GM12873 (cell line): ENCODE measurements at regions not wholly inside any gene's neighbourhood (a gene's known extent, or its start where the extent isn't known, plus 50 kb on each side); places are given as distances from the start of the nearest gene placed in this dataset.

ENCODE experiments used
- TF ChIP-seq, protein P1 (sequence below): IDR thresholded peaks from 2 replicates; pipeline ENCODE4 v1.5.1; 2012; ENCODE audit warnings: low read depth, mild to moderate bottlenecking, moderate library complexity, low read length, control low read depth; ENCODE audit not compliant: insufficient read depth; ENCODE audit errors: missing control alignments

DNA sequence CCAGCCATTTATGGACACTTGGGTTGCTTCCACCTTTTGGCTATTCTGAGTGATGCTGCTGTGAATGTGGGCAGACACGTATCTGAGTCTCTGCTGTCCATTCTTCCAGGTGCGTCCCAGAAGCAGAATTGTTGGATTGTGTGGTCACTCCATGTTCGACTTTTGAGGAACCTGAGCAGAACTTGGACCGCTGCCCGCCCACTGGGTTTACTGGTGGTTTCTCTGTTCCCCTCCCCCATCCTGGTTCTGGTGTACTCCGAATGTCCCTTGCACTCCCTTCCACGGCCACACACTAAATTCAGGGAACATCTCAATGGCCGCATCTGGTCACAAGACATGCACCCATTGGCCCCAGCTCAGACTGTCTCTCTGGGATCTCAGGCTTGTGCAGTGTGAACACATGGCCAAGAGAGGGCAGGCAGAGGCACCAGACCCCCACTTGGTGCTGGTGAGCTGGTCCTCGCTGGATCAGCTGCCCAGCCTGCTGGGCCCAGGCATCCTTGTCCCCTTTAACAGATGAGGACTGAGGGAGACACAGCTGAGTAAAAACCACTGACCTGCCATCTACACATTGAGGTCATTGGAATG lies 565.1 kb downstream of the NPHP4 start:
- TF ChIP-seq, protein P1, sequence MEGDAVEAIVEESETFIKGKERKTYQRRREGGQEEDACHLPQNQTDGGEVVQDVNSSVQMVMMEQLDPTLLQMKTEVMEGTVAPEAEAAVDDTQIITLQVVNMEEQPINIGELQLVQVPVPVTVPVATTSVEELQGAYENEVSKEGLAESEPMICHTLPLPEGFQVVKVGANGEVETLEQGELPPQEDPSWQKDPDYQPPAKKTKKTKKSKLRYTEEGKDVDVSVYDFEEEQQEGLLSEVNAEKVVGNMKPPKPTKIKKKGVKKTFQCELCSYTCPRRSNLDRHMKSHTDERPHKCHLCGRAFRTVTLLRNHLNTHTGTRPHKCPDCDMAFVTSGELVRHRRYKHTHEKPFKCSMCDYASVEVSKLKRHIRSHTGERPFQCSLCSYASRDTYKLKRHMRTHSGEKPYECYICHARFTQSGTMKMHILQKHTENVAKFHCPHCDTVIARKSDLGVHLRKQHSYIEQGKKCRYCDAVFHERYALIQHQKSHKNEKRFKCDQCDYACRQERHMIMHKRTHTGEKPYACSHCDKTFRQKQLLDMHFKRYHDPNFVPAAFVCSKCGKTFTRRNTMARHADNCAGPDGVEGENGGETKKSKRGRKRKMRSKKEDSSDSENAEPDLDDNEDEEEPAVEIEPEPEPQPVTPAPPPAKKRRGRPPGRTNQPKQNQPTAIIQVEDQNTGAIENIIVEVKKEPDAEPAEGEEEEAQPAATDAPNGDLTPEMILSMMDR = no peak

DNA sequence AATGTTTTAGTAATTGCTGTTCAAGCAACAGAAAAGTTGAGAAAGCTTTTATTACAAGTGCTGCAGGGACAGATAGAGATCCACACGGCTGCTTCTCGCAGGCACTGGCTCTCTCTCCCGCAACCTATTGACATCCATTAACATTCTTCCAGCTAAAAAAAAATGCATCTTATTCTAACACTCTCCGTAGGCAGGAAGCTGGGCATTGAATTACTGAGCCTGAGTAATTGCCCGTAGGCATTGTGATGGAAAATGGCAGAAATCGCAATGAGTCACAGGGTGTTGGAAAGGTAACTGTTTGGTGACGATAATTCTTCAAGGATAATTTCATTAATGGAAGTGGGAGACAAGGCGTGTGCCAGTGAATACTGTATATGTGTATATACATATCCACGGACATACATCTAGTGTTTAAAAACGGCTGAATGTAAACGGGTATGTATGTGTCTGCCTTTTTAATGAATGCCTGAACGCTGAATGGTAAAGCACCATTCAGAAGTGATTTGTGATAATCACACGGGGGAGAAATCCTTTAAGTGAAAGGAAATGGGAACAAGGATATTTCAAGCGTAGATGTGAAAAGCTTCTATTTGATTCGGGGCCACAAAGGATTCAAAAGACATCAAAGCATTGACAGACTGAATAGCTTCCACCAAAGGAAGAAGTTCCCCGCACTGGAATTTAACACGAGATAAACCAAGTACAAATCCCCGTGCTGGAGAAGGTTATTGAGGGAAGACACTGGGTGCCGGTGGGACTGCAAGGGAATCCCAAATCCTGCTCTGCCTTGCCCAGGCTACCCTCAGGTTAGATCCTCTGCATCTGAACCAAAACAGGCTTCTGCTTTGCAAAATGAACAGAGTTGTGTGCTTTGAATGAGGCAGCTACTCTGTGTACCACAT lies 567.2 kb downstream of the NPHP4 start:
- TF ChIP-seq, protein P1 = no peak

- TF ChIP-seq, protein P1 = no peak
Measured at GRCh38 chr1:5423109-5423508, 569.1 kb downstream of the NPHP4 start.

DNA sequence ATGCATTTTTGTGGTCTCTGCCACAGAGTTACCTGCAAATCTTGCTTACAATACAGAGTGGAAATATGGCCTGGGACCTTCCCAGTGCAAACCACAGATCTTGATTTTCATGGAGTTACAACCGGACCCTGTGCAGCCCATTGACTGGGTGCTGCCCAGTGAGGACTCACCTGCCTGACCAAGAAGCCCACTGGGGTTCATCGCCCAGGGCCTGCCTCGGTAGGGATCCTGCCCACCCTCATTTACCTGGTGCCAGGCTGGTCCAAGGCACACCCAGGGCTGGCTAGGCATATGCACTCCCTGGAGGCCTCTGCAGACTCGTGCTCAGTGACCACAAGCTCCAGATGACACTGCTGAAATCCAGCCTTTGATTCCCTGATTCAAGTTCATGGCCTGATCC lies 572.7 kb downstream of the NPHP4 start:
- TF ChIP-seq, protein P1 = no peak

DNA sequence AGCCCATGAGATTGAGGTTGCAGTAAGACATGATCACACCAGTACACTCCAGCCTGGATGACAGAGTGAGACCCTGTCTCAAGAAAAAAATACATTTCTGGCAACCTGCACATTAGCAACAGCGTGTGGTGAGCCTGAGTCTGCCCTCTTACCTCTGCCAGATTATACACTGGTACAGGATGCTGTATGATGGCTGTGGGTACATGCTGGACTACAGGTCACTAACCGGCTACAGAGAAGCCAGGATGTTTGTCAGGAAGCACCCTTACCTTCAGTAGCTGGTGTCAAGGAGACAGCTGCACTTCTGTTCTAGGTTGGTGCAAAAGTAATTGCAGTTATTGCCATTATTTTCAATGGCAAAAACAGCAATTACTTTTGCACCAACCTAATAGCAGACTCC lies 575.7 kb downstream of the NPHP4 start:
- TF ChIP-seq, protein P1 = no peak

GRCh38 chr1:5415606-5416005 lies 576.6 kb downstream of the NPHP4 start:
- TF ChIP-seq, protein P1 = no peak

GRCh38 chr1:5410652-5411051 lies 581.6 kb downstream of the NPHP4 start:
- TF ChIP-seq, protein P1 = no peak
